Keratinocyte (primary cell): ENCODE measurements at regions not wholly inside any gene's neighbourhood (a gene's known extent, or its start where the extent isn't known, plus 50 kb on each side); places are given as distances from the start of the nearest gene placed in this dataset.

Experiments used
- DNase-seq: peaks from one replicate; pipeline ENCODE4 v3.0.0-alpha.2; 2011; ENCODE audit warnings: low read depth, missing footprints, low spot score
- FAIRE-seq: peaks from 2 replicates; lab custom pipeline; 2011; peaks lifted over from hg19 to GRCh38; lab: Jason Lieb, UNC
- H2AFZ ChIP-seq: 2 replicates; pipeline ENCODE4 v1.6.0; 2012; ENCODE audit warnings: low read length, control low read depth, inconsistent platforms; ENCODE audit not compliant: control insufficient read depth
- H3K27ac ChIP-seq: 2 replicates; pipeline ENCODE4 v1.5.1; 2011; ENCODE audit warnings: low read length; ENCODE audit not compliant: control insufficient read depth, insufficient read depth
- H3K27me3 ChIP-seq: 3 replicates; pipeline ENCODE4 v1.6.0; 2011; ENCODE audit warnings: low read length; ENCODE audit not compliant: control insufficient read depth, insufficient read depth; ENCODE audit errors: extremely low read depth
- H3K36me3 ChIP-seq, 2 experiments: 2 replicates in 1 of 2; 3 replicates in 1 of 2; pipeline ENCODE4 v1.5.1; 2011; ENCODE audit warnings: low read length in 2 of 2, mild to moderate bottlenecking in 1 of 2; ENCODE audit not compliant: control insufficient read depth in 2 of 2, insufficient read depth in 2 of 2; ENCODE audit errors: extremely low read depth in 1 of 2
- H3K4me1 ChIP-seq: 3 replicates; pipeline ENCODE4 v1.5.1; 2011; ENCODE audit warnings: low read length; ENCODE audit not compliant: control insufficient read depth, insufficient read depth; ENCODE audit errors: extremely low read depth
- H3K4me2 ChIP-seq: 3 replicates; pipeline ENCODE4 v1.6.0; 2011; ENCODE audit warnings: low read depth, low read length; ENCODE audit not compliant: control insufficient read depth, insufficient read depth; ENCODE audit errors: extremely low read depth
- H3K4me3 ChIP-seq, 3 experiments: fragments of 200-600 bp in 1 of 3; sonication (generic) in 1 of 3; 2 replicates in 2 of 3; 3 replicates in 1 of 3; pipeline ENCODE4 v1.5.1; 2011 to 2016; ENCODE audit warnings: low read length in 3 of 3, mild to moderate bottlenecking in 3 of 3, control low read depth in 2 of 3, inconsistent platforms in 1 of 3, low read depth in 1 of 3, mixed read lengths in 1 of 3, mixed run types in 1 of 3, moderate library complexity in 1 of 3; ENCODE audit not compliant: control insufficient read depth in 2 of 3, insufficient read depth in 2 of 3; ENCODE audit errors: extremely low read depth in 1 of 3
- H3K79me2 ChIP-seq: 2 replicates; pipeline ENCODE4 v1.6.0; 2012; ENCODE audit warnings: low read length; ENCODE audit not compliant: control insufficient read depth, insufficient read depth
- H3K9ac ChIP-seq: 3 replicates; pipeline ENCODE4 v1.6.0; 2011; ENCODE audit warnings: low read length; ENCODE audit not compliant: control insufficient read depth, insufficient read depth; ENCODE audit errors: extremely low read depth
- H3K9me1 ChIP-seq: 3 replicates; pipeline ENCODE4 v1.6.0; 2011; ENCODE audit warnings: low read length; ENCODE audit not compliant: control insufficient read depth, insufficient read depth; ENCODE audit errors: extremely low read depth
- H3K9me3 ChIP-seq: 2 replicates; pipeline ENCODE4 v1.5.1; 2012; ENCODE audit warnings: low read depth, low read length; ENCODE audit not compliant: control insufficient read depth
- H4K20me1 ChIP-seq: 3 replicates; pipeline ENCODE4 v1.6.0; 2011; ENCODE audit warnings: low read length; ENCODE audit not compliant: control insufficient read depth, insufficient read depth; ENCODE audit errors: extremely low read depth
- EZH2 ChIP-seq: IDR thresholded peaks from one replicate; pipeline ENCODE4 v1.6.1; 2012; ENCODE audit warnings: inconsistent platforms, mild to moderate bottlenecking, low read length, moderate library complexity
- dilution Hi-C: fragments of 300-500 bp; cut with MboI; formaldehyde crosslinking; loops from one replicate; pipeline ENCODE4 v1.7.0; 2020; ENCODE audit warnings: low sequenced_read_pairs; ENCODE audit not compliant: extremely low pct_ligation_motif_present
- TF ChIP-seq, protein P1 (sequence below), 3 experiments: IDR thresholded peaks in 1 of 3; conservative IDR thresholded peaks in 1 of 3; optimal IDR thresholded peaks in 1 of 3; 2 replicates in 2 of 3; 3 replicates in 1 of 3; pipeline versions ENCODE3 to v1.5.1; 2011; ENCODE audit warnings: low read length in 3 of 3, mild to moderate bottlenecking in 3 of 3, moderate library complexity in 2 of 3, control low read depth in 1 of 3, inconsistent platforms in 1 of 3; ENCODE audit not compliant: insufficient read depth in 2 of 3; ENCODE audit errors: extremely low read depth in 1 of 3

DNA sequence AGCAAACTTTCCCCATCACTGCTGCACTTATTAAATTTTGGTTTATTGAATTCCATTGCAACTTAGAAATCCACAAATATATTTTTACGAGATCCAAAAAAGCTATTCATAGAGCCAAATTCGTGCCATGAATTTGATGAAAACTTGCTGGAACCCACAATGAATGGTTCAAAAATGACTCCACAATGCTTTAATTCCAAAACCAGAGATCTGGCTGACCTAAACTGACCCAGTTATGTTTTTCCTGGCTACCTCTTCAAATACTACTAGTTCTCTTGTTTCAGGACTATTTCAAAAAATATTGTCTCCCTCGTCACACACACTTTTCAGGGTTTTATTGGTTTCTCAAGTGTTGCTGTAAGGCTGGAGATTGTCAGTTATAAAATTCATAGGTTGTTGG, 474.8 kb downstream of the PDGFC start:
- DNase-seq (no peak), FAIRE-seq (no peak)
- Histone ChIP-seq H3K9me3 (no peaks in the 10 kb centered on the region), H3K27me3 (no peaks in the 10 kb centered on the region), H4K20me1 (no peaks in the 10 kb centered on the region), H3K9me1 (no peaks in the 10 kb centered on the region), H3K4me3 (no peak overlapping the region), H2AFZ (no peak overlapping the region), H3K36me3 (no peaks in the 10 kb centered on the region), H3K27ac (no peak overlapping the region), H3K9ac (no peak overlapping the region), H3K4me2 (no peak overlapping the region), H3K79me2 (no peaks in the 10 kb centered on the region), H3K4me1 (no peaks in the 10 kb centered on the region)
- TF ChIP-seq, protein P1, sequence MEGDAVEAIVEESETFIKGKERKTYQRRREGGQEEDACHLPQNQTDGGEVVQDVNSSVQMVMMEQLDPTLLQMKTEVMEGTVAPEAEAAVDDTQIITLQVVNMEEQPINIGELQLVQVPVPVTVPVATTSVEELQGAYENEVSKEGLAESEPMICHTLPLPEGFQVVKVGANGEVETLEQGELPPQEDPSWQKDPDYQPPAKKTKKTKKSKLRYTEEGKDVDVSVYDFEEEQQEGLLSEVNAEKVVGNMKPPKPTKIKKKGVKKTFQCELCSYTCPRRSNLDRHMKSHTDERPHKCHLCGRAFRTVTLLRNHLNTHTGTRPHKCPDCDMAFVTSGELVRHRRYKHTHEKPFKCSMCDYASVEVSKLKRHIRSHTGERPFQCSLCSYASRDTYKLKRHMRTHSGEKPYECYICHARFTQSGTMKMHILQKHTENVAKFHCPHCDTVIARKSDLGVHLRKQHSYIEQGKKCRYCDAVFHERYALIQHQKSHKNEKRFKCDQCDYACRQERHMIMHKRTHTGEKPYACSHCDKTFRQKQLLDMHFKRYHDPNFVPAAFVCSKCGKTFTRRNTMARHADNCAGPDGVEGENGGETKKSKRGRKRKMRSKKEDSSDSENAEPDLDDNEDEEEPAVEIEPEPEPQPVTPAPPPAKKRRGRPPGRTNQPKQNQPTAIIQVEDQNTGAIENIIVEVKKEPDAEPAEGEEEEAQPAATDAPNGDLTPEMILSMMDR (optimal IDR thresholded peaks at IDR 0.05 in 1 of 3, IDR thresholded peaks at IDR 0.05 in 1 of 3, conservative IDR thresholded peaks at IDR 0.05 in 1 of 3; ENCODE audit: extremely low read depth in 1 of 3, insufficient read depth in 2 of 3, low read length in 3 of 3), result no peak
- TF ChIP-seq EZH2, result no peak
- dilution Hi-C loops, result no loop called here

DNA sequence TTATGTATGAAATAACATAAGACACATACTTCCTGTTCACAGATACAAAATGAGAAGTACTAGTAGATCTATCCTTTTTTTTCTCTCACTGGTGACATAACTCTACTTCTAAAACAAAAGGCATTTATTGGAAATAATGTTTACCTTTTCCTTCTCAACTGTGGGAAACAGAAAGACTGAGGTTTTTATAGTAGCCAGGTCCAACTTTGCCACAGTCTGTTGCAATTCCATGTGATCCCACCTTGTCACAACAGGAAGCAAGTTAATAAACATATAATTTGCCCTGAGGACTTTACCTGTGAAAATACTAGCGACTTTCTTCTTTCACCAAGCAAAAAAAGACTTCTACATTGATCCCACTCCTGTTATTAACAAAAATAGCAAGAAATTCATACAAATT, 475.8 kb downstream of the PDGFC start:
- Histone ChIP-seq H3K27ac (no peak overlapping the region), H3K9me1 (no peaks in the 10 kb centered on the region), H3K9me3 (no peaks in the 10 kb centered on the region), H2AFZ (no peak overlapping the region), H3K4me2 (no peak overlapping the region), H3K9ac (no peak overlapping the region), H3K4me1 (no peaks in the 10 kb centered on the region), H3K79me2 (no peaks in the 10 kb centered on the region), H3K4me3 (no peak overlapping the region), H3K27me3 (no peaks in the 10 kb centered on the region), H3K36me3 (no peaks in the 10 kb centered on the region), H4K20me1 (no peaks in the 10 kb centered on the region)
- no peak for FAIRE-seq
- TF ChIP-seq EZH2, result no peak
- TF ChIP-seq, protein P1 (optimal IDR thresholded peaks at IDR 0.05 in 1 of 3, IDR thresholded peaks at IDR 0.05 in 1 of 3, conservative IDR thresholded peaks at IDR 0.05 in 1 of 3; ENCODE audit: extremely low read depth in 1 of 3, insufficient read depth in 2 of 3, low read length in 3 of 3), result no peak
- DNase-seq, result no peak
- dilution Hi-C loops, result no loop called here
